Prostate gland (tissue), 2 donors: ENCODE measurements at regions not wholly inside any gene's neighbourhood (a gene's known extent, or its start where the extent isn't known, plus 50 kb on each side); places are given as distances from the start of the nearest gene placed in this dataset.

Source experiments
- POLR2A ChIP-seq: fragments of 450-650 bp; IDR thresholded peaks from one replicate; pipeline ENCODE4 v1.6.1; 2016; ENCODE audit warnings: antibody characterized with exemption, mild to moderate bottlenecking
- POLR2AphosphoS5 ChIP-seq: sonication (generic); formaldehyde crosslinking; IDR thresholded peaks from one replicate; pipeline ENCODE4 v1.6.1; 2017; ENCODE audit warnings: antibody characterized with exemption
- TF ChIP-seq, protein P1 (sequence below), 4 experiments: fragments of 200-600 bp in 2 of 4; fragments of 450-650 bp in 2 of 4; sonication (generic) in 2 of 4; IDR thresholded peaks; 1 replicate in 3 of 4; 2 replicates in 1 of 4; pipeline ENCODE4 v1.5.1; 2016 to 2019; ENCODE audit warnings: antibody characterized with exemption in 4 of 4, mild to moderate bottlenecking in 2 of 4, moderate library complexity in 2 of 4

GRCh38 chr21:32089766-32090165, 189.1 kb downstream of the MIS18A start:
- TF ChIP-seq POLR2AphosphoS5 (no peak), POLR2A (no peak)
- TF ChIP-seq, protein P1, sequence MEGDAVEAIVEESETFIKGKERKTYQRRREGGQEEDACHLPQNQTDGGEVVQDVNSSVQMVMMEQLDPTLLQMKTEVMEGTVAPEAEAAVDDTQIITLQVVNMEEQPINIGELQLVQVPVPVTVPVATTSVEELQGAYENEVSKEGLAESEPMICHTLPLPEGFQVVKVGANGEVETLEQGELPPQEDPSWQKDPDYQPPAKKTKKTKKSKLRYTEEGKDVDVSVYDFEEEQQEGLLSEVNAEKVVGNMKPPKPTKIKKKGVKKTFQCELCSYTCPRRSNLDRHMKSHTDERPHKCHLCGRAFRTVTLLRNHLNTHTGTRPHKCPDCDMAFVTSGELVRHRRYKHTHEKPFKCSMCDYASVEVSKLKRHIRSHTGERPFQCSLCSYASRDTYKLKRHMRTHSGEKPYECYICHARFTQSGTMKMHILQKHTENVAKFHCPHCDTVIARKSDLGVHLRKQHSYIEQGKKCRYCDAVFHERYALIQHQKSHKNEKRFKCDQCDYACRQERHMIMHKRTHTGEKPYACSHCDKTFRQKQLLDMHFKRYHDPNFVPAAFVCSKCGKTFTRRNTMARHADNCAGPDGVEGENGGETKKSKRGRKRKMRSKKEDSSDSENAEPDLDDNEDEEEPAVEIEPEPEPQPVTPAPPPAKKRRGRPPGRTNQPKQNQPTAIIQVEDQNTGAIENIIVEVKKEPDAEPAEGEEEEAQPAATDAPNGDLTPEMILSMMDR (IDR thresholded peaks at IDR 0.05) = no peak
